ENCODE measurements at regions not wholly inside any gene's neighbourhood (a gene's known extent, or its start where the extent isn't known, plus 50 kb on each side); places are given as distances from the start of the nearest gene placed in this dataset.
"Not testable (repeated sequence)": the region's sequence is repeated elsewhere in the genome, so short reads cannot be mapped to it uniquely, and the experiment has no call there.

DNA sequence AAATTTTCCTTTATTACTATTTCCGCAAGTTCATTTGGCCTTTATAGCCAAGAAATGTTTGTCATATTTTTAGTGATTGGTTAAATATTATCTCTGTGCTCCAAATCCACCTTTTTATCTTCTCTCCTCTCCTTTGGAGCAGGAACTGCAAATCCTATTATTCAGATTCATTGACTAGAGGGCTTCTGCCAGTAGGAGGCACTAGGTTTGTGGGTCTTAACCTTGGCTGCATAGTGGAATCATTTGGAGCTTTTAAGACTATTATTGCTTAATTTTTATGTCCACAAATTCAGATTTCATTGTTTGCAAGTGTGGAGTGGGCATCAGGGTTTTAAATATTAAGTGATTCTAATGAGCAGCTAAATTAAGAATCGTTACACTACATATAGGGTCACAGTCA is 75.3 kb upstream of the SYT10 start:
- Histone ChIP-seq H3K27me3 (no peaks in the 10 kb centered on the region), H3K4me1 (no peaks in the 10 kb centered on the region), H3K27ac (replicated peaks in 1 of 4) (no peak overlapping the region), H3K4me3 (no peak overlapping the region), H3K36me3 (no peaks in the 10 kb centered on the region), H3K9me3 (no peaks in the 10 kb centered on the region)
- intact Hi-C loops (cut with DNase I), result no loop called here
- DNase-seq (ENCODE audit: extremely low spot score), result no peak
- WGBS, result 89% methylated on average over 2 of the region's 2 CpGs
- TF ChIP-seq EP300 (IDR thresholded peaks at IDR 0.05) (no peak), POLR2A (IDR thresholded peaks at IDR 0.05; ENCODE audit: low read depth) (no peak), POLR2AphosphoS5 (IDR thresholded peaks at IDR 0.05) (no peak)
- TF ChIP-seq, protein P1, sequence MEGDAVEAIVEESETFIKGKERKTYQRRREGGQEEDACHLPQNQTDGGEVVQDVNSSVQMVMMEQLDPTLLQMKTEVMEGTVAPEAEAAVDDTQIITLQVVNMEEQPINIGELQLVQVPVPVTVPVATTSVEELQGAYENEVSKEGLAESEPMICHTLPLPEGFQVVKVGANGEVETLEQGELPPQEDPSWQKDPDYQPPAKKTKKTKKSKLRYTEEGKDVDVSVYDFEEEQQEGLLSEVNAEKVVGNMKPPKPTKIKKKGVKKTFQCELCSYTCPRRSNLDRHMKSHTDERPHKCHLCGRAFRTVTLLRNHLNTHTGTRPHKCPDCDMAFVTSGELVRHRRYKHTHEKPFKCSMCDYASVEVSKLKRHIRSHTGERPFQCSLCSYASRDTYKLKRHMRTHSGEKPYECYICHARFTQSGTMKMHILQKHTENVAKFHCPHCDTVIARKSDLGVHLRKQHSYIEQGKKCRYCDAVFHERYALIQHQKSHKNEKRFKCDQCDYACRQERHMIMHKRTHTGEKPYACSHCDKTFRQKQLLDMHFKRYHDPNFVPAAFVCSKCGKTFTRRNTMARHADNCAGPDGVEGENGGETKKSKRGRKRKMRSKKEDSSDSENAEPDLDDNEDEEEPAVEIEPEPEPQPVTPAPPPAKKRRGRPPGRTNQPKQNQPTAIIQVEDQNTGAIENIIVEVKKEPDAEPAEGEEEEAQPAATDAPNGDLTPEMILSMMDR (IDR thresholded peaks at IDR 0.05), result no peak

DNA sequence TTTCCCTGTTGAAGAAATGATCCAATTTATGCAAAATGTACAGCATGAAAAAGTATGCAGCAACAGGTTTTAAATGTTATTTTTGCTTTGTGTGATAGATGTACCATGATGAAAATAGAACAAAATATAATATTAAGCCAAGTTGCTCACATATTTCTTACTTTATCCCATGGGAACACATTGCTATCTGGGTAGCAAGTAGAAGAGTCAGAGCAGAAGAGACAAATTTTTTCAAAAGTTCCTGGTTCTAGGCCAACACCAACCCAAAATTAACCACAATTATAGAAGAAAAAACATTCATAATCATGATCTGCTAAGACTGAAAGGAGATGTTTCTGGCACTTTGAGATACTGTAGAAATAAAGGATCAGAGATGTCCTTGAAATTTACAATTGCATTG is 79.9 kb upstream of the SYT10 start:
- Histone ChIP-seq H3K36me3 (no peaks in the 10 kb centered on the region), H3K27me3 (no peaks in the 10 kb centered on the region), H3K9me3 (no peaks in the 10 kb centered on the region), H3K4me1 (no peaks in the 10 kb centered on the region), H3K4me3 (no peak overlapping the region), H3K27ac (replicated peaks in 1 of 4) (no peak overlapping the region)
- intact Hi-C loops (cut with DNase I), result no loop called here
- TF ChIP-seq EP300 (IDR thresholded peaks at IDR 0.05), result no peak
- no peak for TF ChIP-seq POLR2A (IDR thresholded peaks at IDR 0.05; ENCODE audit: low read depth)
- no peak for TF ChIP-seq POLR2AphosphoS5 (IDR thresholded peaks at IDR 0.05)
- TF ChIP-seq, protein P1 (IDR thresholded peaks at IDR 0.05), result no peak
- no peak for DNase-seq (ENCODE audit: extremely low spot score)

DNA sequence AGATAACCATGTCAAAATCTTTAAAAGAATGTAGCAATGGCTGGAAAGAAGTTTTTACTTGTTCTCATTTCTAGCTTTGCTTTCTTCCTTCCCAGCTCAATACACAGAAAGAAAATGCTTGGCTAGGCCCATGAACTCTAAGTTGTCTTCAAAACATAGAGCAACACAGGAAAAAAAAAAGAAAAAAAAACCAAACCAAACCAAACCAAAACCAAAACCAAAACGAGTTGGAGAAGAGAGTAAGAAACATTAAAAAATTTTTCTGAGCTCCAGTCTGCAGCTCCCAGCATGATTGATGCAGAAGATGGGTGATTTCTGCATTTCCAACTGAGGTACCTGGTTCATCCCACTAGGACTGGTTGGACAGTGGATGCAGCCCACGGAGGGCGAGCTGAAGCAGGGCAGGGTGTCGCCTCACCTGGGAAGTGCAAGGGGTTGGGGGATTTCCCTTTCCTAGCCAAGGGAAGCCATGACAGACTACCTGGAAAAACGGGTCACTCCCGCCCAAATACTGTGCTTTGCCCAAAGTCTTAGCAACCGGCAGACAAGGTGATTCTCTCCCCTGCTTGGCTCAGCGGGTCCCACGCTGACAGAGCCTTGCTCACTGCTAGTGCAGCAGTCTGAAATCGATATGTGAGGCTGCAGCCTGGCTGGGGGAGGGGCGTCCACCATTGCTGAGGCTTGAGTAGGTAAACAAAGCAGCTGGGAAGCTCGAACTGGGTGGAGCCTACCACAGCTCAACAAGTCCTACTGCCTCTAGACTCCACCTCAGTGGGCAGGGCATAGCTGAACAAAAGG is 81.1 kb upstream of the SYT10 start:
- H3K9me3 ChIP-seq; DNase-seq (ENCODE audit: extremely low spot score); H3K27ac ChIP-seq (replicated peaks in 1 of 4); H3K4me3 ChIP-seq; intact Hi-C loops (cut with DNase I); H3K4me1 ChIP-seq; H3K36me3 ChIP-seq; H3K27me3 ChIP-seq: not testable (repeated sequence)
- 71% methylated on average over 8 of the region's 12 CpGs for WGBS

DNA sequence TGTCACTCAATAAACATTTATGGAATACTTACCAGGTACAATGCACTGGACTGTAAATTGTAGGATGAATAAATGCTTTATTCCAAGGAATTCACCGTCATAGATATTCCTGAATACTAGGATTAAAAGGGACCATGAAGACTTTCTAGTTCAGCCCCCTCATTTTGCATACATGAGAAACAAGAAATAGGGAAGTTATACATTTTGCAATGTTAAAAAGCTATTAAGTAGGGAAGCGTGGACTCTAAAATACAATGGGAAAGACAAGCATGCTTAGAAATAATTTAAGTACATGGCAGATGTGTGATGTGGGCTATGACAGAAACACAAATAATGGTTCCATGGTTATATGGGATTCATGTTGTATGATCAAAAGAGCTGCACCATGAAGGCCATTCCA is 89.4 kb upstream of the SYT10 start:
- no peak for DNase-seq (ENCODE audit: extremely low spot score)
- H3K36me3 ChIP-seq, result no peaks in the 10 kb centered on the region
- WGBS, result 64% methylated on average over 2 of the region's 2 CpGs
- no peaks in the 10 kb centered on the region for H3K27me3 ChIP-seq
- TF ChIP-seq EP300 (IDR thresholded peaks at IDR 0.05), result no peak
- TF ChIP-seq POLR2AphosphoS5 (IDR thresholded peaks at IDR 0.05), result no peak
- TF ChIP-seq POLR2A (IDR thresholded peaks at IDR 0.05; ENCODE audit: low read depth), result no peak
- TF ChIP-seq, protein P1 (IDR thresholded peaks at IDR 0.05), result no peak
- no peak overlapping the region for H3K4me3 ChIP-seq
- intact Hi-C loops (cut with DNase I), result no loop called here
- peaks cover 0 to 8% (median 0%) of the 10 kb centered on the region in 4 donors for H3K9me3 ChIP-seq
- no peak overlapping the region for H3K27ac ChIP-seq (replicated peaks in 1 of 4)
- H3K4me1 ChIP-seq, result no peaks in the 10 kb centered on the region

DNA sequence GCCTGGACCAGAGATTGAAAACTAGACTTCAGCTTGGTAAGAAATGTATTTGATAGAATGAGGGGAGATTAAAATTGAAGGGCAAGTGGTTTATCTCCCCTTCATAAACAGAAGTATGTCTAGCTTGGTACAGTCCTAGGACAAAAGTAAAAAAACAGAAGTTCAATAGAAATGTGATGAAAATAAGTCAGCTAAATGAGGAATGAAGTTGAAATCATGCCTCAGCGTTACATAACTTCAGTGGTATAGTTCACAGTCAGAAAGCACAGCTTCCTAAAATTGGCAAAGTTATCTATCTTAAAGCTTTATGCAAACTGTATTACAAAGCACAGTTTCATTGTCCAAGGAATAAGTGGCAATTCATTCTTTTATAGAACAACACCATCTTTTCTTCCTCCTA is 90.2 kb upstream of the SYT10 start:
- Histone ChIP-seq H3K27ac (replicated peaks in 1 of 4) (no peak overlapping the region), H3K9me3 (peaks cover 0 to 8% (median 0%) of the 10 kb centered on the region in 4 donors), H3K4me1 (no peaks in the 10 kb centered on the region), H3K36me3 (no peaks in the 10 kb centered on the region), H3K4me3 (no peak overlapping the region), H3K27me3 (no peaks in the 10 kb centered on the region)
- WGBS, result 70% methylated on average over 1 of the region's 1 CpG
- TF ChIP-seq EP300 (IDR thresholded peaks at IDR 0.05), result no peak
- no peak for DNase-seq (ENCODE audit: extremely low spot score)
- intact Hi-C loops (cut with DNase I), result no loop called here

DNA sequence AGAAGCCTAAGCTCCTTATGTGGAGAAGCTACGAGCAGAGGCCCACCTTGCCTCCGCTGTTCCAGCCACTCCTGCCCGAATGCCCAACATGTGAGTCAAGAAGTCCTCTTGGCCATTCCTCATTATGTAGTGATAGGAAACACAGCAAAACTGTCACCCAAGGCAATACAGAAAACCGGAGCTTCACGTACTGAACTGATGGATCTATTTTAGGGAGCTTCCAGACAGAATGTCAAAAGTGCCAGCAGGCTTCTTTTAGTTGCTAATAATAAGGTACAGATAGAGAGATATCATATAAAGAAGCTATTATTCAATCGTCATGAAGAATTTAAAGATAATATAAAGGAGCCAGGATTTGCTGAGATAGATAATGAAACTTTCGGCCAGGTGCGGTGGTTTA is 91.6 kb upstream of the SYT10 start:
- no peaks in the 10 kb centered on the region for H3K27me3 ChIP-seq
- WGBS, result 83% methylated on average over 8 of the region's 8 CpGs
- TF ChIP-seq, protein P1 (IDR thresholded peaks at IDR 0.05), result no peak
- H3K4me1 ChIP-seq, result no peaks in the 10 kb centered on the region
- H3K27ac ChIP-seq (replicated peaks in 1 of 4), result no peak overlapping the region
- no peak for DNase-seq (ENCODE audit: extremely low spot score)
- H3K4me3 ChIP-seq, result no peak overlapping the region
- no peaks in the 10 kb centered on the region for H3K9me3 ChIP-seq
- intact Hi-C loops (cut with DNase I), result no loop called here
- H3K36me3 ChIP-seq, result no peaks in the 10 kb centered on the region

Data from esophagus muscularis mucosa (tissue), 4 donors.